ENCODE measurements at regions not wholly inside any gene's neighbourhood (a gene's known extent, or its start where the extent isn't known, plus 50 kb on each side); places are given as distances from the start of the nearest gene placed in this dataset.

GRCh38 chr9:99725852-99726251, 95.8 kb upstream of the NR4A3 start:
- Histone ChIP-seq H3K36me3 (ENCODE audit: insufficient read depth, low read length, poor library complexity, severe bottlenecking) (no peaks in the 10 kb centered on the region), H3K27me3 (replicated peaks; ENCODE audit: insufficient read depth, low read depth, low read length, poor library complexity) (no peaks in the 10 kb centered on the region), H3K4me3 (ENCODE audit: low read depth, low read length, poor library complexity, severe bottlenecking) (no peak overlapping the region), H3K27ac (ENCODE audit: low read depth, low read length, poor library complexity, severe bottlenecking) (no peak overlapping the region), H3K9me3 (ENCODE audit: low read depth, low read length, poor library complexity, severe bottlenecking) (no peaks in the 10 kb centered on the region), H3K4me1 (ENCODE audit: insufficient read depth, low read length, poor library complexity, severe bottlenecking) (no peaks in the 10 kb centered on the region)
- BruUV-seq (replicated peaks), result no TSS peak
- TF ChIP-seq EZH2 (IDR thresholded peaks at IDR 0.05; ENCODE audit: borderline replicate concordance, low read depth, low read length, poor library complexity, severe bottlenecking), result no peak
- TF ChIP-seq CTCF (conservative IDR thresholded peaks at IDR 0.05; ENCODE audit: low read depth, low read length), result no peak
- POLR2A ChIA-PET (ENCODE audit: low non-redundant PET), result no interaction called here
- intact Hi-C loops (cut with micrococcal nuclease; ENCODE audit: unreplicated experiment), result no loop called here
- CTCF ChIA-PET, result no interaction called here
- no peak for DNase-seq (ENCODE audit: low spot score)

- Histone ChIP-seq H3K27ac (ENCODE audit: low read depth, low read length, poor library complexity, severe bottlenecking) (no peak overlapping the region), H3K4me3 (ENCODE audit: low read depth, low read length, poor library complexity, severe bottlenecking) (no peak overlapping the region), H3K4me1 (ENCODE audit: insufficient read depth, low read length, poor library complexity, severe bottlenecking) (no peaks in the 10 kb centered on the region), H3K27me3 (replicated peaks; ENCODE audit: insufficient read depth, low read depth, low read length, poor library complexity) (no peaks in the 10 kb centered on the region), H3K36me3 (ENCODE audit: insufficient read depth, low read length, poor library complexity, severe bottlenecking) (no peaks in the 10 kb centered on the region), H3K9me3 (ENCODE audit: low read depth, low read length, poor library complexity, severe bottlenecking) (no peaks in the 10 kb centered on the region)
- no TSS peak for BruUV-seq (replicated peaks)
- no peak for TF ChIP-seq EZH2 (IDR thresholded peaks at IDR 0.05; ENCODE audit: borderline replicate concordance, low read depth, low read length, poor library complexity, severe bottlenecking)
- no peak for TF ChIP-seq CTCF (conservative IDR thresholded peaks at IDR 0.05; ENCODE audit: low read depth, low read length)
- CTCF ChIA-PET, result no interaction called here
- intact Hi-C loops (cut with micrococcal nuclease; ENCODE audit: unreplicated experiment), result no loop called here
- POLR2A ChIA-PET (ENCODE audit: low non-redundant PET), result no interaction called here
- DNase-seq (ENCODE audit: low spot score), result no peak
Observed at GRCh38 chr9:99726758-99727157, 94.9 kb upstream of the NR4A3 start.

GRCh38 chr9:99730062-99730461, 91.6 kb upstream of the NR4A3 start:
- Histone ChIP-seq H3K27ac (ENCODE audit: low read depth, low read length, poor library complexity, severe bottlenecking) (no peak overlapping the region), H3K4me3 (ENCODE audit: low read depth, low read length, poor library complexity, severe bottlenecking) (no peak overlapping the region), H3K4me1 (ENCODE audit: insufficient read depth, low read length, poor library complexity, severe bottlenecking) (peaks cover 6% of the 10 kb centered on the region), H3K9me3 (ENCODE audit: low read depth, low read length, poor library complexity, severe bottlenecking) (no peaks in the 10 kb centered on the region), H3K36me3 (ENCODE audit: insufficient read depth, low read length, poor library complexity, severe bottlenecking) (no peaks in the 10 kb centered on the region), H3K27me3 (replicated peaks; ENCODE audit: insufficient read depth, low read depth, low read length, poor library complexity) (no peaks in the 10 kb centered on the region)
- TF ChIP-seq CTCF (conservative IDR thresholded peaks at IDR 0.05; ENCODE audit: low read depth, low read length) (no peak), EZH2 (IDR thresholded peaks at IDR 0.05; ENCODE audit: borderline replicate concordance, low read depth, low read length, poor library complexity, severe bottlenecking) (no peak)
- no peak for DNase-seq (ENCODE audit: low spot score)
- BruUV-seq (replicated peaks), result no TSS peak
- CTCF ChIA-PET, result no interaction called here
- intact Hi-C loops (cut with micrococcal nuclease; ENCODE audit: unreplicated experiment), result no loop called here
- POLR2A ChIA-PET (ENCODE audit: low non-redundant PET), result no interaction called here

Data from A673 (cell line).